Activated CD4-positive, alpha-beta T cell treated with anti-CD3 and anti-CD28 coated beads, Interleukin-10, Interleukin-2, amounts not matched to agents 100 ng/mL and 50 ng/mL, durations not matched to agents 16 hours and 8 hours (primary cell): ENCODE measurements at regions not wholly inside any gene's neighbourhood (a gene's known extent, or its start where the extent isn't known, plus 50 kb on each side); places are given as distances from the start of the nearest gene placed in this dataset.

ENCODE experiments used
- DNase-seq: peaks from one replicate; pipeline ENCODE4 v3.0.0-alpha.2; 2020

DNA sequence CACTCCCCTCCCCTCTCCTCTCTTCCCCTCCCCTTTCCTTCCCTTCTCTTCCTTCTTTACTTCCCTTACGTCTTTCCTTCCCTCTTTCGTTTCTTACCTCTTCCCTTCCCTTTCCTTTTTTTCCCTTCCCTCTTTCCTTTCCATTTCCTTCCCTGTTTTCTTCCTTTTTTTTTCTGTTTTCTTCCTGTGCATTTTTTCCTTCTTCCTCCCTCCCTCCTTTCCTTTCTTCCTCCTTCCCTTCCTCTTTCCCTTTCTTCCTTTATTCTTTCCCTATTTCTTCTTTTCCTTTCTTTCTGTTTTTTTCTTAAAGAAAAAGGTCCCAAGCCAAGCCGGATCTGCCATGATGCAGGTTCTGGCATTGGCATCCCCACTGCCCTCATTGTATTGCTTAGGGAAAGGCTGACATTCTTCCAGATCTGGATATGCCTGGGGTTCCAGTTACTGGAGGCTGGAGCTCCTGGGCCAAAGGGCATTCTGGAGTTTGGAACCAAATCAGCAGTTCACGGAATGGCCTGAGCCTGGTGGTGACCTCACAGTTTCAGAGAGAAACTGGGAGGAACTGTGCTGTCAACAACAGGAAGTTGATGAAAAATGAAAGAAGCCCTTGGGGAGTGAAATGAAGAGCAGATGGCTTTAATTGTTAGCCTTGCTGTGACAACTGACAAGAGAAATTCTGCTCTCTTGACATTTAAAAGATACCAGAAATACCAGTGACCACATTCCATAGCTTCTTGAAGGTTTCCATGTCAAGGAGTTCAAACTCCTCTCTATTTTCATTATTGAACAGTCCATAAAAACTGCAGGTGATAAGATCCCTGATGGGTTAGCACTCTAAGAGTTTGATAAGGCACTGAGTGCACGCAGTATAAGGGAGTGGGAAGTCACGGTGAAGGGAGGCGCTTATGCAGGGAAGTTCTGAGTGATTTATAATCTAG, 622.1 kb downstream of the SPRY1 start:
- peak; percentile 70 for DNase-seq

DNA sequence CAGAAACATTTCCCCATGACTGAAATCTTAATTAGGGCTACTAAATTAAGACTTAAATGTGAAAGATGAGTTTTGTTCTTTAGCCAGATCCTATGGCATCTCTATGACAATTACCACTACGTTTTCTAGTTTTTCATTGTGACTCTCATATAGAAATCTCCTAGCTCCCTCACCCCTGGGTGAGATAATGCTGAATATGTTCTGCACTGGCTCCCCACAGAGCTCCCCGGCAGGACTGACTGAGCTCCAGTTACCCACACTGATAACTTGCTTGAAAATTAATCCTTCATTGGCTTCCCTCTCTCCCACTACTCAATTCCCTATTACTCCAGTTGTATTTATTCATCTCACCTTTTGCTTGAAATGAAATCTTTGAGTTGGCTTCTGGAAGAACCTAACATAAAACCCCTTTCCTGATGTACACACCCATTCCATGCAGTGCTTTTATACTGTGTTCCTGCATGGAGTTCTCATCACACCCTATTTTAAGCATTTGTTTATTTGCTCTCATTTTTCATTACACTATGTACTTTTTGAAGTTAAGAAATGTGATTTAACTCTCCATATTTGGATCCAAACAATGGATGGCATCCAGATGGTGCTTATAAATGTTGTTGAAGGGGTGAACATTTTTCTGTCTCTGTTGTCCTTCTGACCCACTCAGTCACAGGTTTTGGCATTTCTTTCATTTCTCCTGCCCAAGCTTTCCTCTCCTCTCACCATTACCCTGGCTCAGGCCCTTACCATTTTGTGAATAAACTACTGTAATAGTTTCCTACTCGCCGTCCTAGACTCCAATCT, 623.4 kb downstream of the SPRY1 start:
- no peak for DNase-seq

DNA sequence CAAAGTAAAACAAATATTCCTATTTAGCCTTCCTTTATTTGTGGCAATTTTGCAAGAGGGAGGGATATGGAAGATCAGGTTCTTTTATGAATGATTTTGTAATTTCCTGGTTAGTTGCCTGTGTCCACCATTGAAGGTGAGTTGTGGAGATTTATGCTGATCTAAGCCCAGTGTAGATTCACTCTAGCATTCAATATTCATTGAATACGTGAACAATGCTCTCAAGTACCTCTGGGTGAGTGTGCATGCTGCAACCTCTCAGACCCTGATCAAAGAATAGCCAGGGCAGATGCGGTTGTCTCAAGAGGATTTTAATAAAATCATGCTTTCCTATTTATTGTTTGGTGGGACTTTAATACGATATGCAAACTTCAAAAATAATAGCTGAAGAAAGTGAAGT, 628.4 kb downstream of the SPRY1 start:
- DNase-seq = no peak

DNA sequence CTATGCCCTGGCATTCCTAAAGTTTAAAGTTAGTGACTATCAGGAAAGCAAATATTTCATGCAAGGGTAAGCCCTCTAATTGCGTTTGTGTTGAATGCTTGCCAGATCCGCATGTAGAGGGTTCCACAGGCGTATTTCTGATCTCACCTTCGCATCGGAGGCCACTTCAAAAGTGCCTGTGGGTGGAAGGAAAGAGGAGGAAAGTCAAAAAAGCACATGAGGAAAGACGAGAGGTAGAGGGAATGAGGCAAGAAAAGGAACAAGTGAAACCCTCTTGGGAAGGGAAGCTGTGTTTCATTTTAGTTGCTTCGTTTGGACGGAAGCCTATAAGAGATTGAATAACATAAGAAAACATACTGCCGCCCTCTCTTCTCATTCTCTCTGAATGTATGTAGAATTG, 628.8 kb downstream of the SPRY1 start:
- no peak for DNase-seq

DNA sequence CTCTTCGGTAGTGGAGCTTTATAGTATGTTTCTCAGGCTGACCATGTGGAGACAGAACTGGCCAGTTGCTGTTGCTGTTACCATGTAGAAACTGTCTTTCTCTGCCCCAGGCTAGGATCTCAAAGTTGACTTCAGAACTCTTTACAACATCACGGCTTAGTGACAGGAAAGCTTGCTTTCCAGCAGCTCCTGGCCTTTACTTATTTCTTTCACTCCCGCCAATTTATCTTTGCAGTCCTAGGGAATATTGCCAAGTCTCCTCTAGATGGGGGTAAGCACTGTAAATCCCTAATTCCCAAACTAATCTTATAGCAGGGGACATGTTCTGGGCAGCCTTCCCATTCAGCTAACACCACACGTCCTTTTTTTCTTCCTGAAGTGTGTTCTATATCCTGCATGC, 631.6 kb downstream of the SPRY1 start:
- no peak for DNase-seq

DNA sequence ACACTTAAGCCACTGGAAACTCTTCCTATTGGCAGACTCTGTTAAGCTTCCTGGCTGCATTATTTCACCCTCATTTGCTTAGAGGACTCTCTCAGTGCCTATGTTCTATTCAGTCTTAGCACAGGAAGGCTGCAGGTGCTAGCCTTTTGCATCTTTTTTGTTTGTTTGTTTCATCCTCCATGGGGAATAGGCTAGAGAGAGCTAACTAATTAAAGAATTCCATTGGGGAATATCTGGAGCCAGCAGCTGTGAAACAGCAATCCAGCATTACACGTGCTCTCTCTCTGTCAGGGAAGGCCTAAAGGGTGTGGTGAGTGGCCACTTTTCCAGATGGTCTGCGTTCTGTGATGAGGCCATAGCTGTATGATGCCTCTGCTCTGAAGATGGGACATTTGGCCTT, 633.6 kb downstream of the SPRY1 start:
- DNase-seq = no peak

DNA sequence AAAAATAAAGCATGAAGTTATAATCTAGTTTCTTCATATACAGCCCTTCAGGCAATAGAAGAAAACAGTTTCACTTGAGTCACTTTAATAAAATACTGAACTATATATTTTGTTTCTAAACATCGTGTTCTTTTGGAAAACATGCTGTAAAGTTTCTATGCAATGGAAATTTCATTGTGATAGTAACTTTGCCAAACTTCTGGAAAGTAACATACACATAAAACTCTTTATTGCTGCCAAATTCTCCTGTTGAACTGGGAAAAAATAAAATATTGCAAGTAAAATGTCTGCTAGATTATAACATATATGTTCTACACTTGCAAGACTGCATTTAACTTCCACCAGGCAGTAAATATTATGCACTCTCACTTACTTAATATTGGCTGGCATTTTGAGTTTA, 635.4 kb downstream of the SPRY1 start:
- DNase-seq = no peak

DNA sequence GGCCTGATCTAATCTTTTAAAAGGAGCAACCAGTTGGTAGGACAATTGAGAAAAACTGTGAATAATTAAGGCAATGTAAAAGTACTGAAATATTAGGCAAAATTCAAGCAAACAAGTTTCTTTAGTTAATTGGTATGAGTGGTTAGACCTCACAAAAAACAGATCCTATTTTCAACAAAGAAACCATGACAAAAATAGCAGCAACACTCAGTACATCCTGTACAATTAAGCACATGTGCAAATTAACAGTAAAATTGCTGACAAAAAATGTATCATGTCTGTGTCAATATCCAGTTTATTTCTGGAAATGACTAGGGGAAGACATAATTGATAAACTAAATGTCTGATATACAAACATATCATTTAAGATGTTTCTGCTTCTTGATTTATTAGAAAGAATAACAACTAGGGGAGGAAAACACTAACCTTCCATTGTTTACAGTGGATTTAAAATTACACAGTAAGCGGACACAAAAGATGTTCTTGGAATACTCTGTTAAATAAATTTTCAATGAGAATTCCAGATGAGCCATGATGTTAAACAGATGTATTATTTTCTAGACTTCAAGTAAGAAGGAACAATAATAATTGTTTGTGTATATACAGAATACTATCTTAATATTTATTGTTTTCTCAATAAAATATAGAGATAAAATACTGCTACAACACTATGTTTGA, 638.9 kb downstream of the SPRY1 start:
- no peak for DNase-seq

DNA sequence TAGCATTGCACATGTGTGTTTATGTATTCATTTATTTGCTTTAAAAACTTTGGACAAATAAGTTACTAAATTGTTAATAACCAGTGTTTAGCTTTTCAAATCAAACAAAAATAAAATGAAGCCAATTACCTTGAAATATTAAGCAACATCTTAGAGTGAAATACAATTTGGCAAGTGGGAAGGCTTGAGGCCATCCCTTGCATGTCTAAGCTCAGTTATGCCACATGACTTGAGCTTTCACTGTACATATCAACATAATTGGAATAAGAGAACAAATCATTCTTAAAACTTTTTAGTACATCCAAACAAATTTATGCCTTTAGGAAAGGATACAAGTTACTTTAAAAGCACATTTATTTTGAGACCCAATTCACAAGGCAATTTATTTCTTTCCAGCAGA, 640.6 kb downstream of the SPRY1 start:
- DNase-seq = no peak

DNA sequence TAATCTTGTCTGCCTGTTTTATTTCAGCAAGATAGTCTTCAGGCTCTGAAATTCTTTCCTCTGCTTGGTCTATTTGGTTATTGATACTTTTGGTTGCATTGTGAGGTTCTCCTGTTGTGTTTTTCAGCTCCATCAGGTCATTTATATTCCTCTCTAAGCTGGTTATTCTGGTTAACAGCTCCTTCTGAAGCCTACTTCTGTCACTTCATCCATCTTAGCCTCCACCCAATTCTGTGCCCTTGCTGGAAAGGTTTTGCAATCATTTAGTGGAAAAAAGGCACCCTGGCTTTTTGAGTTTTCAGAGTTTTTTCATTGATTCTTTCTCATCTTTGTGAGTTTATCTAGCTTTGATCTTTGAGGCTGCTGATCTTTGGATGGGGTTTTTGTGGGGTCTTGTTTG, 647.7 kb downstream of the SPRY1 start:
- DNase-seq = no peak

DNA sequence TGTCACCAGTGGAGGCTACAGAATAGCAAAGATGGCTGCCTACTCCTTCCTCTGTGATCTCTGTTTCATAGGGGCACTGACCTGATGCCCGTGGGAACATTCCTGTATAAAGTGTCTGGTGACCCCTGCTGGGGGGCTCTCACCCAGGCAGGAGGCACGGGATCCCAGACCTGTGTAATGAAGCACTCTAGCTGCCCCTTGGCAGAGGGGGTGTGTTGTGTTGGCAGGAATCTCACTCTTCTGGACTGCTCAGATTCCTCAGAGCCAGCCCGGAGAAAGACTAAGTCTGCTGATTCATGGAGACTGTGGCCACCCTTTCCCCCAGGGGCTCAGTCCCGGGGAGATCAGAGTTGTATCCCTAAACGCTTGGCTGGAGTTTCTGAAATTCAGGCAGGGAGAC, 648.3 kb downstream of the SPRY1 start:
- no peak for DNase-seq

DNA sequence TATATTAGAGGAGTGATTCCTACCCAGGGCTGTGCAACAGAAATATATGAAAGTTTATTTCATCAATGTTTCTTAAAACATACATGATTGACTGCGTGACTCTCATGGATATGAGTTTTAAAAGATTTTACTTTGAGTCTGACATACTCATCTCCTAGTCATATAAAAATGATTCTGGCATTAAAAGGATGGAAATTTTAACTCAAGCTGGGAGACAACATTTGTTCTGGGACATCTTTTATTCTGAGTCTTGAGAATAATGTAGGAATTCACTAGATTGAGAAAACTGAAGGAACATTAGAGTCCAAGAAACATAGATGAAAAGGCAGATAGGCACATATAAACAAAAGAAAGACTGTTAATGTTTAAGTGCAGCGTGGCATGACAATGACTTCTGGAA, 649.6 kb downstream of the SPRY1 start:
- no peak for DNase-seq

DNA sequence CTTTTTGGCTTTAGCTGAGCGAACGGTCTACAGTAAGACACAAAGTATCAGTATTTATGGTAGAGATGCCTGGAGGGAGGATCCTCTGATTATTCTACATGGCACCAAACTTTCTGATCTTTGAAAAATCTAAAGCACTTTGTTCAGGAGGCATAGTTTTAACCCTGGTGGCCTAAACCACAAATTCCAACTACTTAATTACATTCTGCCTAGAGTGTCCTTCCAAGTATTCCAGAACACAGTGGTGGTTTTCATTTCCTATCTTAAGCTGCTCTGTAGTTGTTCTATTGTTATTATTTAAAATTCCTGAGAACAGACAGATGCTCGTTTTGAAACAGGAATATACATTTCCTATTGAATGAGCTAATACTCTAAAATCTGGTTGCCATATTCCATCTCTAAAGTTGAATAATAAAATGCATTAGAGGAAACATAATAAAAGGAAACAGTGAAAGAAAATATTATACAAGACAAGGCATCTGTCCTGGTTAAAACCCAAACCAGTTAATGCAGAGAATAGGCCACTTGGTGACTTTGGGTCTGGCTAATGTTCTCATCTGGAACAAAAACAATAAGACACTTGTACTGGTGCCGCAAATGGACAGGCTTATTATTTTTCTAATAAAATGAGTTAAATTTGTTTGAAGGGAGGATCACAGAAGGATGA, 657.4 kb downstream of the SPRY1 start:
- no peak for DNase-seq

DNA sequence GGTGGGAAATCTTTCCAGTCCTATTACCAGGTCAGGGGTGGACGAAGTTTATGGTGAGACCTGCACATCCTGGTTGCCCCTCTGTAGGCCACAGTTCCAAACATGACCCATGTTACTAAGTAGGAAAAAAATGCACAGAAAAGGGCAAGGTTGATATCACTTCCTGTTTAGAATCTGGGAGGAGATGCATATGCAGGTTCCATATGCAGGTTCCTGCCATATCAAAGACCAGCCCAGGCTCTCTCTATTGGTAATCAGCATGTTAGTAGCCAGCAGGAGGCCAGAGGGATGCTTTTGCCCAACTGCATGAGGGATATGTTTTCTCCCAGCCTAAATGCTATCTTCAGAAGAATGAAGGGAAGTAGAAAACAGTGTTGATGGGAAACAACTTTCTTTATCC, 657.2 kb downstream of the ANKRD50 start:
- DNase-seq = no peak

DNA sequence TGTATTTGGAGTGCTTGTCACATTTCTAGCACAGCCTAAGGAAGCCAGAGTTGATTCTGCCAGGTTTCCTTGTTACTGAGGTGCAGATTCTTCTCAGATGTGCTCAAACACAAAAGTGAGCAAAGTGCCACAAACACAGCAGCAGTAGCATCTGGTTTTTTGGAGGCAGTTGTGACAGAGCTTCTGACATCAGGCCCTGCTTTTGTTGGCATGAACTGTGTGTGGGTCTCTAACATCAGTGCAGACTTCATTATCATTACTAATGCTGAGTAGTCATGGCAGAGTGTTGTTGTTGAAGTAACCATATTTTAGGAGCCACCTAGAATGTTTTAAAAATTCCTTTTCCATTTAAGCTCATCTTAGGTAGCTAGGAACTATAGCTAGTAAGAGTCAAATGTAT, 656.6 kb downstream of the ANKRD50 start:
- DNase-seq = no peak

DNA sequence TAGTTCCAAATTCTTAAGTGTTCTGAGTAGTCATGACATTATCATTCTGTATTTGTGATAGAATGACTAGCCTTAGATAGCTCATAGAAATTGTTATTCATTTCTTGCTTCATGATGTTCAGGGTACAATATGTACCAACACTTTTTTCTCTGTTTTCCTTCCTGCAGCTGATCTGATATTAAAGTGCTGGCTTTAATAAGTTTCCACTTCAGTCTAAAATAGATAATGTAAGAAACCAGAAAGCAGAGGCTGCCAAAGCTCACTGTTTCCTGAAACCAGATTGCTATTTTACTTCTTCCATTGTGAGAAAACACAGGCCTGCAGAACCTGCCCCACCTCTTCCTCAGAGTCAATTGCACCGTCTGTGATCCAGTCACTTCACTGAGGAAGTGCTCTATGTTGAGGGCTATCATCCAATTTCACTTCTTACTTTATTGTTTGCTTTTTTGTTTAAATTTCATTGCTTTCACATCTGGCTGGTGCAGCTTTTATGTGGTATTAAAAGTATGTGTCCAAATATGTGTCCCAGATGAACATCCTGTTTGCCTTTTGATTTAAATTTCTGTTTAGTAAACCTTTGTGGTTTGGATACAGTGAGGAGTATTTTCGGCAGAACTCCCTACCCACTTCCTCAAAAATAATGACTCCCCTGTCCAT, 652.1 kb downstream of the ANKRD50 start:
- no peak for DNase-seq

DNA sequence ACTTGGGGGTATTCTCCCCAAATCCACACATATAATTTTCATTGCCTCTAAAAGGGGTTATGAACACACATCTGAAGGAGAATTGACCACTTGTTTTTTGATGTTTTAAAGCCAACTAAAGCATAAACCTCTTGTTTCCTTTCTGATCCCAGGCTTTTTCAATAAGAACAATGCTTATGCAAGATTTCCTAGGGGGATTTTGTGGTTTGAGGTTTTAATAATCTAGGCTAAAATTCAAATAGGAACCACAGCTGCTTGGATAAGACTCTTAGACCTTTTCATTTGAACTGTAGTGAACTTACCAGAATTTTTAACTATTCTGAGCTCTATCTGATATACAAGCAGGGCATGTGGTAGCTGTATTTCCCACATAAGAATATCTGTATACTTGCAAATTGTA, 651.1 kb downstream of the ANKRD50 start:
- DNase-seq = no peak

DNA sequence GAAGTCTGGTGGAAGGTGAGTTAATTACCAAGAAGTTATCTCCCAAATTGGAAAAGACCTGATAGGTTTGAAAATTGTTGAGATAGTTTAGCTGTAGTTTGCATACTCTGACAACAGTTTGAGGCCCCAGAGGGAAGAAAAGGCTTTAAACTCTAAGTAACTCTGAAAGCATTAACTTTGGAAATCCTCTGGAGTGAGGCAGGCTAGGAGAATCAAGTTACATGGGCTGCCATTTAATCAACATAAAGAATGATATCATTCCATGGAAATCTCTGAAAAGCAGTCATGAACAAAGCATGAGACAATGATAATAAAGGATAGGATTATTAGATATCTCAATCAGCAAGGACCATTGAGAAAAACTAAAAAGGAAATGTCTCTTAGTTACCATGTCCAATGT, 647.1 kb downstream of the ANKRD50 start:
- no peak for DNase-seq

DNA sequence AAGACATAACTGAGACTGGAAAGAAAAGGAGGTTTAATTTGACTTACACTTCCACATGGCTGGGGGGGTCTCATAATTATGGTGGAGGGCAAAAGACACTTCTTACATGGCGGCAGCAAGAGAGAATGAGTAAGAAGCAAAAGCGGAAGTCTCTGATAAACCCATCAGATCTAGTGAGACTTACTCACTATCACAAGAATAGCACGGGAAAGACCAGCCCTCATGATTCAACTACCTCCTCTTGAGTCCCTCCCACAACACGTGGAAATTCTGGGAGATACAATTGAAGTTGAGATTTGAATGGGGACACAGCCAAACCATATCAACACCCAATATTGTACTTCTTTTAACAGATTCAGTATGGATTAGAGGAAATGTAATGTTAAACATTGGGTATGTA, 646.6 kb downstream of the ANKRD50 start:
- DNase-seq = no peak

DNA sequence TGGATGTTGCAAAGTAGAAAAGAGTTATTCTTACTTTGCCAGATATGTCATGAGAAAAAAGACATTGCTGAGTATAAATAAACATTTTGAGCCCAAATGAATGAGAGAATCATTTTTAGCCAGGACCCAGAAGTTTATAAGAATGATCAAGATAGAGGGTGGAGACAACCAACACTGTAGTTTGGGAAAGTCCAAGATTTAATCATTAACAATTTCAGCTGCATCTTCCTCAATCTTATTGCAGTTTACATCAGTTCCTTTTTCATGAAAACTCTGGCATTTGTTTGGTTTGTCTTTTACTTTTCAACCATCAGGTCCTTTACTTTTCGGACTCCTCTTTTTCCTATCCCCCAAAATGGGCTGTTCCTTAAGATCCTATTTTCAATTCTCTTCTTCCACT, 645.9 kb downstream of the ANKRD50 start:
- DNase-seq = no peak

DNA sequence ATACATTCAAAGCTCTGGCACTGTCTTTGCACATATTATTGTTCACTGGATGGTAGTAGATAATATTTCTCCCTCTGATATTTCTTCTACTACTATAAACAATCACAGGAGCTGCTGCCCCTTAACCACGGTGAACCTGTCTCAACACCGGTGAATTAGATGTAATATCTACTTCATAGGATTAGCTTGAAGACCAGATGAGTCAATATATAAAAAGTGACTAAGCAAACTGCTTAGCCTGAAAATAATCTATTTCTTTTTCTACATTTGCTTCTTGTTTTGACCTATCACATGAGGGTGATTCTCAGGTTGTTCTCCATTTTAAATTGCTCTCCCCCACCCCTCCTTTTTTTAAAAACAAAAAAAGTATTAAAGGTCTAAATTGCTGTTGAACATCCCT, 645.5 kb downstream of the ANKRD50 start:
- no peak for DNase-seq

DNA sequence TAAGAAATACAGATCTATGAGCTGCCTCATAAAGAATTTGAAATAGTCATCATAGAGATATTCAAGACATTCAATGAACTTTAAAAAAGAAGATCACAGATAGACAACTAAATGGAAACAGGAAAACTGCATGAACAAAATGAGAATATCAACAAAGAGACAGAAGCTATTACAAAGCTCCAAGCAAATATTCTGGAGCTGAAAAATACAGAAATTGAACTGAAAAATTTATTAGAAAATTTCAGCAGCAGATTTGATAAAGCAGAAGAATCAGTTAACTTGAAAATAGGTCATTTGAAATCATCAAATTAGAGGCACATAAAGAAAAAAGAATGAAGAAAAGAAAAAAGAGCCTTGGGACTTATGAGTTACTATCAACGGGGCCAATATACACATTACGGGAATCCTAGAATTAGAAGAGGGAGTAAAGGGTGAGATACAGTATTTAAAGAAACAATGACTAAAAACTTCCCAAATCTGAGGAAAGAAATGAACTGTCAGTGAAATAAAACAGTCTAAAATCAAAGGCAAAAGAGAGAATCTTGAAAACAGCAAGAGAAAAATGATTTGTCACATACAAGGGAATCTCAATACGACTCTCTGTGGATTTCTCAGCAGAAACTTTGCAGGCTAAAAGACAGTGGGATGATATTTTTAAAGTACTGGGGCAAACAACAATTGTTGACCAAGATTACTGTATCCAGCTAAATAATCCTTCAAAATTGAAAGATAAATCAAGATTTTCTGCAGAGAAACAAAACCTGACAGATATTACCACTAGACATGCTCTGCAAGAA, 641.6 kb downstream of the ANKRD50 start:
- no peak for DNase-seq
